ENCODE measurements at regions not wholly inside any gene's neighbourhood (a gene's known extent, or its start where the extent isn't known, plus 50 kb on each side); places are given as distances from the start of the nearest gene placed in this dataset.

DNA sequence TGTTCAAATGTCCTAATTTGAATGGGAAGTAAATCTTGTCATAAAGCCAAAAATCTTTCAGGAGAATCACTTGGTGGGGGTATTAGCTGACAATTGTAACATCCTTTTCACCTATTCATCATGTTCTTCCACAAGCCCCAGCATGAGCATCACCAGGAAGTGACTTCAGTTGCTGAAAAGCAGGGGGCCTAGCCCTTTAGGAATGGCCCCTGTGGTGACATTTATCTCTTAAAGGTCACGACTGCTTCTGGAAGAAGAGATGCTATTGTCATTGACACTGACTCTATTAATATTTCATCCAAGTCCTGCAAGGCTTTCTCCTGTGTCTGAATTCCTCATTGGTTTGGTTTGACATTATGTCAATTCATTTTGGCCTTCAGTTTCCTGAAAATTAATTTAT lies 92.6 kb downstream of the OR5AK2 start:
- POLR2A ChIA-PET = no interaction called here
- Mint-ChIP-seq H3K4me1 (ENCODE audit: low read depth) (no peaks in the 10 kb centered on the region), H3K27me3 (peaks cover 6% of the 10 kb centered on the region), H3K9me3 (no peaks in the 10 kb centered on the region), H3K36me3 (ENCODE audit: low read depth) (no peaks in the 10 kb centered on the region), H3K4me3 (no peak overlapping the region), H3K27ac (no peak overlapping the region)
- DNase-seq (no peak), ATAC-seq (no peak)
- intact Hi-C loops (cut with micrococcal nuclease) = no loop called here
- TF ChIP-seq, protein P1, sequence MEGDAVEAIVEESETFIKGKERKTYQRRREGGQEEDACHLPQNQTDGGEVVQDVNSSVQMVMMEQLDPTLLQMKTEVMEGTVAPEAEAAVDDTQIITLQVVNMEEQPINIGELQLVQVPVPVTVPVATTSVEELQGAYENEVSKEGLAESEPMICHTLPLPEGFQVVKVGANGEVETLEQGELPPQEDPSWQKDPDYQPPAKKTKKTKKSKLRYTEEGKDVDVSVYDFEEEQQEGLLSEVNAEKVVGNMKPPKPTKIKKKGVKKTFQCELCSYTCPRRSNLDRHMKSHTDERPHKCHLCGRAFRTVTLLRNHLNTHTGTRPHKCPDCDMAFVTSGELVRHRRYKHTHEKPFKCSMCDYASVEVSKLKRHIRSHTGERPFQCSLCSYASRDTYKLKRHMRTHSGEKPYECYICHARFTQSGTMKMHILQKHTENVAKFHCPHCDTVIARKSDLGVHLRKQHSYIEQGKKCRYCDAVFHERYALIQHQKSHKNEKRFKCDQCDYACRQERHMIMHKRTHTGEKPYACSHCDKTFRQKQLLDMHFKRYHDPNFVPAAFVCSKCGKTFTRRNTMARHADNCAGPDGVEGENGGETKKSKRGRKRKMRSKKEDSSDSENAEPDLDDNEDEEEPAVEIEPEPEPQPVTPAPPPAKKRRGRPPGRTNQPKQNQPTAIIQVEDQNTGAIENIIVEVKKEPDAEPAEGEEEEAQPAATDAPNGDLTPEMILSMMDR (IDR thresholded peaks at IDR 0.05) = no peak
- CTCF ChIA-PET = no interaction called here

DNA sequence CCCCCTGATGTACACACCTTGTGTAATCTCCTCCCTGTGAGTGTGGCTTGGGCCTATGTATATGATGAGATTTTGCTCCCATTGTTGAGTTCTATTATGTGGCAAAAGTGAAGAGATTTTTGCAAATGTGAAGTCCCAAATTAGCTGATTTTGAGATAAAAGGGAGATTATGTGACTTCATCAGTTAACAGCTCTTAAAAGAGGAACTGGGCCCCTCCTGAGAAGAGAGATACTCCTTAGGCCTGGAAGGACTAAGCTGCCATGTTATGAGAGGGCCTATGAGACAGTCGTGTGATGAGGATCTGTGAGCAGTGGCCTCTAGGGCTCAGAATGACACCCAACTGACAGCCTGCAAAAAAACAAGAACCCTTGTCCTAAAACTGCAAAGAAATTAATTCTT lies 93.4 kb downstream of the OR5AK2 start:
- H3K27ac Mint-ChIP-seq = no peak overlapping the region
- no peaks in the 10 kb centered on the region for H3K36me3 Mint-ChIP-seq (ENCODE audit: low read depth)
- TF ChIP-seq, protein P1 (IDR thresholded peaks at IDR 0.05) = no peak
- H3K27me3 Mint-ChIP-seq = peaks cover 6% of the 10 kb centered on the region
- no peaks in the 10 kb centered on the region for H3K9me3 Mint-ChIP-seq
- ATAC-seq = no peak
- no peak overlapping the region for H3K4me3 Mint-ChIP-seq
- CTCF ChIA-PET = no interaction called here
- POLR2A ChIA-PET = no interaction called here
- intact Hi-C loops (cut with micrococcal nuclease) = no loop called here
- no peaks in the 10 kb centered on the region for H3K4me1 Mint-ChIP-seq (ENCODE audit: low read depth)
- DNase-seq = no peak

DNA sequence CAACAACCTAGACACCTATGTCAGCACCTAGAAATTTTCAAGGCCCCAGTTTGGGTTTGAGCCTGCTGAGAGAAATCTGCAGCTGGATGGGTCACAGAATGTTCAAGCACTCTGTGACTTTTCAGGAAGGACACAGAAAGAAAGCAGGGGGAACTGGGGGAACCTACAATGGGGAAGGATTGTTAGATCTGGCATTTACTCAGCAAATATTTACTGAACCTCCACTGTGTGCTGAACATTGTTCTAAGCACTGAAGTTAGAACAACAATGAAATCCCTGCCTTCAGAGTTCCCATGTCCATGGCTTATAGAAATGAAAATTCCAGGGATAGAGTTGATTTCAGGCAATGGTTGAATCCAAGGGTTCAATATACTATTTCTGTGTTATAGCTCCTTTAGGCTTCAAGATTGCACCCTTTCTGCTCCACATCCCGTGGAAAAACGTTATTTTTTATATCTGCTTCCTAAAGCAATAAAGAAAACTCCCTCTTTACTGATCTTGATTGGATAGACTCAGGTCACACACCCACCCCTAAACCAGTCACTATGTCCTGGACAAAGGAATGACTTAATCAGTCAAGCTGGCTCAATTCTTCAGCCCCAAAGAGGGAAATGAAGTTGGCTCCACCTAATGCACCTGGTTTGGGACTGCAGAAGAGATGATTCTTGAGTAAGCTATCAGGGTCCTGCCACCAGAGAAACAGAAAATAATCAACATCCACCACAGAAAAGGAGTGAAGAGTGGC lies 95.1 kb downstream of the OR5AK2 start:
- Mint-ChIP-seq H3K4me3 (no peak overlapping the region), H3K9me3 (no peaks in the 10 kb centered on the region), H3K27ac (no peak overlapping the region), H3K27me3 (peaks cover 6% of the 10 kb centered on the region), H3K36me3 (ENCODE audit: low read depth) (no peaks in the 10 kb centered on the region), H3K4me1 (ENCODE audit: low read depth) (no peaks in the 10 kb centered on the region)
- CTCF ChIA-PET = no interaction called here
- DNase-seq (no peak), ATAC-seq (no peak)
- TF ChIP-seq, protein P1 (IDR thresholded peaks at IDR 0.05) = no peak
- intact Hi-C loops (cut with micrococcal nuclease) = no loop called here
- POLR2A ChIA-PET = no interaction called here

DNA sequence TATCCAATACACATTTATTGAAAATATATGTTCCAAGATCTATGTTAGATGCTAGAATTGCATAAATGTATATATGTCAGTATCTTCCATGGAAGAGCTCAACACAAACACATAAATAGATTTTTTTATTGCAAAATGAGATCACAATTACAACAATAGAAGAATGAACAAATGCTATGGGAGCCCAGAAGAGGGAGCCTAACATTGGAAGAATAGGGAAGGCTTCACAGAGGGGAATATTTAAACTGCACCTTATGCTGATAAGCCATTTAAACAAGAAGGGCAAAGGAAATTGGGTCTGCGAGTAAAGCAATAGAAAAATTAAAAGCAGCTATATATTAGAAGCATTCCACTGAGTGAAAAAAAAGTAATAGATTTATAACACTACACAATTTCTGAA lies 96.1 kb upstream of the LRRC55 start:
- intact Hi-C loops (cut with micrococcal nuclease) = no loop called here
- Mint-ChIP-seq H3K9me3 (no peaks in the 10 kb centered on the region), H3K27me3 (peaks cover 6% of the 10 kb centered on the region), H3K27ac (no peak overlapping the region), H3K36me3 (ENCODE audit: low read depth) (no peaks in the 10 kb centered on the region), H3K4me1 (ENCODE audit: low read depth) (no peaks in the 10 kb centered on the region), H3K4me3 (no peak overlapping the region)
- no peak for ATAC-seq
- POLR2A ChIA-PET = no interaction called here
- DNase-seq = no peak
- TF ChIP-seq, protein P1 (IDR thresholded peaks at IDR 0.05) = no peak
- CTCF ChIA-PET = no interaction called here

DNA sequence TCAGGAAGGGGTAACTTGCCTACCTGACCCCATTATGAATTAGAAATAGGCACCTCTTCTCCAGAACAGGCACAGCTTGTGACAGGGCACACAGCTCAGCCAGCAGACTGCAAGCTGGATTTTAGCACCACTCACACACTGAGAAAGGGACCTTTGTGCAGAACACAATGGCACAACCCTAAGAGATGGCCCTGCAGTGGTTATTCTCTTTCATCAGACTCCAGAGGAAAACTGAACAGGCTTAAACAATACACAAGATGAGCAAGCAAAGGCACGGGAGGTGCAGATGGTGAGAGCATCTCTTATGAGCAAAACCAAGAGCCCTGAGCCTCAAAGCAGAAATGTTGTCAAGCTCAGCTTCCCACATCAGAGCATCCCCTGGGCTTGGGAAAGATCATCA lies 93.8 kb upstream of the LRRC55 start:
- Mint-ChIP-seq H3K27ac (no peak overlapping the region), H3K4me1 (ENCODE audit: low read depth) (no peaks in the 10 kb centered on the region), H3K36me3 (ENCODE audit: low read depth) (no peaks in the 10 kb centered on the region), H3K4me3 (no peak overlapping the region), H3K9me3 (no peaks in the 10 kb centered on the region), H3K27me3 (peaks cover 8% of the 10 kb centered on the region)
- ATAC-seq (no peak), DNase-seq (no peak)
- TF ChIP-seq, protein P1 (IDR thresholded peaks at IDR 0.05) = no peak
- ChIA-PET POLR2A (no interaction called here), CTCF (no interaction called here)
- intact Hi-C loops (cut with micrococcal nuclease) = no loop called here
